GM12864 (cell line): ENCODE measurements at regions not wholly inside any gene's neighbourhood (a gene's known extent, or its start where the extent isn't known, plus 50 kb on each side); places are given as distances from the start of the nearest gene placed in this dataset.

Experiments
- DNase-seq: peaks from one replicate; pipeline ENCODE4 v3.0.0-alpha.2; 2011; ENCODE audit warnings: low read depth
- H3K4me3 ChIP-seq: 2 replicates; pipeline ENCODE4 v1.5.1; 2011; ENCODE audit warnings: mild to moderate bottlenecking, low read depth, low read length, control low read depth
- CTCF ChIP-seq: IDR thresholded peaks from 2 replicates; pipeline ENCODE4 v1.5.1; 2011; ENCODE audit warnings: low read depth, mild to moderate bottlenecking, moderate library complexity, low read length, control low read depth, inconsistent platforms; ENCODE audit errors: missing control alignments

DNA sequence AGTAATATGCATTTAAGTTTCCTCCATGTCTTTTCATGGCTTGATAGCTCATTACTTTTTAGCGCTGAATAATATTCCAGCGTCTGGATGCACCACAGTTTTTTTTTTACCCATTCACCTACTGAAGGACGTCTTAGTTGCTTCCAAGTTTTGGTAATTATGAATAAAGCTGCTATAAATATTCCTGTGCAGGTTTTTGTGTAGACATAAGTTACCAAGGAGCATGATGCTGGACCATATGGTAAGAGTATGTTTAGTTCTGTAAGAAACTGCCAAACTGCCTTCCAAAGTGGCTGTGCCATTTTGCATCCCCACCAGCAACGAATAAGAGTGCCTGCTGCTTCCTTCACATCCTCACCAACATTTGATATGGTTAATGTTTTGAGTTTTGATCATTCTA lies 195.6 kb downstream of the PIK3R1 start:
- no peak for DNase-seq
- TF ChIP-seq CTCF = no peak

GRCh38 chr5:68415177-68416085 lies 199.9 kb downstream of the PIK3R1 start:
- no peak overlapping the region for H3K4me3 ChIP-seq
- no peak for TF ChIP-seq CTCF
- no peak for DNase-seq

More for the DNA sequence above, 195.6 kb downstream of the PIK3R1 start:
- H3K4me3 ChIP-seq = no peak overlapping the region

GRCh38 chr5:68416714-68417113 lies 201.2 kb downstream of the PIK3R1 start:
- DNase-seq = no peak
- TF ChIP-seq CTCF = no peak
- H3K4me3 ChIP-seq = no peak overlapping the region

GRCh38 chr5:68418201-68418600 lies 202.6 kb downstream of the PIK3R1 start:
- DNase-seq = no peak
- no peak overlapping the region for H3K4me3 ChIP-seq
- no peak for TF ChIP-seq CTCF

GRCh38 chr5:68418680-68419079 lies 203.1 kb downstream of the PIK3R1 start:
- TF ChIP-seq CTCF = no peak
- no peak for DNase-seq
- no peak overlapping the region for H3K4me3 ChIP-seq

DNA sequence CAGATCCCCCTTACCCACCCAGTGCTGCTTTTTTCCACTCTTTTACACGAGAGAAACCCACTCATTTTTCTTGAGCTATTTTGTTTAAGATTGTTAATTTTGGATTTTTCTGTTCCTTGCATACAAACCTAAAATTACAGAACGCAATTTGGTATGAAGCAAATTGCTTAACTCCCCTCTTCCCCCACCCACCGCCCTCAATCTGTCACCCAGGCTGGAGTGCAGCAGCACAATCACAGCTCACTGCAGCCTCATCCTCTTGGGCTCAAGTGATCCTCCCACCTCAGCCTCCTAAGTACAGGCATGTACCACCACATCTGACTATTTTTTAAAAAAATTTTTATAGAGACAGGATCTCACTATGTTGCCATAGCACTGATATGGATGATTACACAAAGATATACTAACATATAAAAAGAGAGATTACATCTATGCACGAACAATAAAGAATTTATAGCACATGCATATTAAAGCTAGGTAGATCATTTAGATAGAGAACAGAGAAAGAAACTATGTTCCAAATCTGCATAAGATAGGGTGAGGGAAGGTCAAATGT lies 203.6 kb downstream of the PIK3R1 start:
- H3K4me3 ChIP-seq = no peak overlapping the region
- no peak for DNase-seq
- no peak for TF ChIP-seq CTCF
